ENCODE measurements at regions not wholly inside any gene's neighbourhood (a gene's known extent, or its start where the extent isn't known, plus 50 kb on each side); places are given as distances from the start of the nearest gene placed in this dataset.
"Not testable (repeated sequence)": the region's sequence is repeated elsewhere in the genome, so short reads cannot be mapped to it uniquely, and the experiment has no call there.

DNA sequence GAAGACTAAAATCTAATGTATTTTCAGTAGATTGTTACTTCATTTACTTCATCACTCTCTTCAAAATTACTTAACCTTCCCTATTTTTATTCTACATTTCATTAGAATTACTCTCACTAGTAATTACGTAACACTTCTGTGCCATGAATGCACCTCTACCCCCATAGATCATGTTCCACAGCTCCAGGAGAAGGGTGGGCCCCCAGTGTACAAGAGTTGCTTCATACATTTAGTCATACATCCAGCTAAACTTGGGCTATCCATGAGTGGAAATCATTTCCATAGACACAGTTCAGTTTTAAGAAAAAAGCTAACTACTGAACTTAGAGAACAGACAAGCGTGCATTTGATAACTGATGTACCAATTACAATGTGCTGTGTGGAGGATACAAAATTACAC, 104.2 kb downstream of the HSFY1 start:
- Histone ChIP-seq H3K9me3 (replicated peaks in 1 of 3) (no peaks in the 10 kb centered on the region), H3K4me1 (replicated peaks in 1 of 2) (no peaks in the 10 kb centered on the region), H3K27me3 (no peaks in the 10 kb centered on the region), H3K27ac (no peak overlapping the region), H3K36me3 (replicated peaks in 1 of 2) (no peaks in the 10 kb centered on the region), H3K4me3 (no peak overlapping the region)
- TF ChIP-seq, protein P1, sequence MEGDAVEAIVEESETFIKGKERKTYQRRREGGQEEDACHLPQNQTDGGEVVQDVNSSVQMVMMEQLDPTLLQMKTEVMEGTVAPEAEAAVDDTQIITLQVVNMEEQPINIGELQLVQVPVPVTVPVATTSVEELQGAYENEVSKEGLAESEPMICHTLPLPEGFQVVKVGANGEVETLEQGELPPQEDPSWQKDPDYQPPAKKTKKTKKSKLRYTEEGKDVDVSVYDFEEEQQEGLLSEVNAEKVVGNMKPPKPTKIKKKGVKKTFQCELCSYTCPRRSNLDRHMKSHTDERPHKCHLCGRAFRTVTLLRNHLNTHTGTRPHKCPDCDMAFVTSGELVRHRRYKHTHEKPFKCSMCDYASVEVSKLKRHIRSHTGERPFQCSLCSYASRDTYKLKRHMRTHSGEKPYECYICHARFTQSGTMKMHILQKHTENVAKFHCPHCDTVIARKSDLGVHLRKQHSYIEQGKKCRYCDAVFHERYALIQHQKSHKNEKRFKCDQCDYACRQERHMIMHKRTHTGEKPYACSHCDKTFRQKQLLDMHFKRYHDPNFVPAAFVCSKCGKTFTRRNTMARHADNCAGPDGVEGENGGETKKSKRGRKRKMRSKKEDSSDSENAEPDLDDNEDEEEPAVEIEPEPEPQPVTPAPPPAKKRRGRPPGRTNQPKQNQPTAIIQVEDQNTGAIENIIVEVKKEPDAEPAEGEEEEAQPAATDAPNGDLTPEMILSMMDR (IDR thresholded peaks at IDR 0.05): no peak
- no peak for TF ChIP-seq POLR2A (IDR thresholded peaks at IDR 0.05)
- 66 to 93% methylated on average over 2 of the region's 2 CpGs; no CpG with 5 or more reads in 2 of the 4 donors for WGBS, 4 donors
- DNase-seq: no peak
- intact Hi-C loops (cut with DNase I): no loop called here

DNA sequence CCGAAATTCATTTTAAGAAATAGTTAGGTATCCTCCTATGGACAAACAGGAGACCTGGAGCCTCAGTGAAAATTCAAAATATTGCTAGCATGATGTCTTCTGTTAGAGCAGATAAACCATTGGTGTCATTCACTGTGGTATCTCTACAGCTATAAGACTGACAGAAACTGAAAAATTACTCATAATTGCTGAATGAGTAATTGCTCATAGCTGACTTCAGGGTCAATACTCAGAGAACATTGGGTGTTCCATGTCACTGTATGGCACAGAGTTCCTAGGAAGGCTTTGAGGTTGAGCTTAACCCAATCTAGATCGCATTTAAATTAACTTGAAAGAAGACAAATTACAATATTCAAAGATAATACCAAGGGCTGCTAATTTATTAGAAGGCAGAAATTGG, 109.0 kb downstream of the HSFY2 start:
- Histone ChIP-seq H3K9me3 (replicated peaks in 1 of 3) (no peaks in the 10 kb centered on the region), H3K4me3 (no peak overlapping the region), H3K27me3 (no peaks in the 10 kb centered on the region), H3K4me1 (replicated peaks in 1 of 2) (no peaks in the 10 kb centered on the region), H3K27ac (no peak overlapping the region), H3K36me3 (replicated peaks in 1 of 2) (no peaks in the 10 kb centered on the region)
- WGBS, 4 donors: 51 to 52% methylated on average over 2 of the region's 2 CpGs; no CpG with 5 or more reads in 2 of the 4 donors
- intact Hi-C loops (cut with DNase I): no loop called here
- no peak for DNase-seq
- TF ChIP-seq, protein P1 (IDR thresholded peaks at IDR 0.05): no peak
- TF ChIP-seq POLR2A (IDR thresholded peaks at IDR 0.05): no peak

DNA sequence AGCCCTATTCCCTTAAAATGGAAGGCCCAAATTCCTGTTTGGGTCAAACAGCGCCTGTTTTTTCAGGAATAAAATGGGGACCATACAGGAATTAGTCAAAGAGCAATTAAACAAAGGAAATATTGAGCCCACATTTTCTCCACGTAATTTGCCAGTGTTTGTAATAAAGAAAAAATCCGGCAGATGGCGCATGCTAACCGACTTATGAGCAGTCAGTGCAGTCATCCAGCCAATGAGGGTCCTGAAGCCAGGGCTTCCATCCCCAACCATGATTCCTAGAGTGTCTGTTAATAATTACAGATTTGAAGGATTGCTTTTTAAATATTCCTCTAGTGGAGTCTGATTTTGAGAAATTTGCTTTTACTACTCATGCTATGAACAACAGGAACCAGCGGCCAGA, 103.7 kb downstream of the HSFY2 start:
- no peak for TF ChIP-seq POLR2A (IDR thresholded peaks at IDR 0.05)
- TF ChIP-seq, protein P1 (IDR thresholded peaks at IDR 0.05): peak in 2 of 6 experiments; percentile 15 to 36
- Histone ChIP-seq H3K36me3 (replicated peaks in 1 of 2) (no peaks in the 10 kb centered on the region), H3K27ac (no peak overlapping the region), H3K27me3 (no peaks in the 10 kb centered on the region), H3K4me3 (no peak overlapping the region), H3K9me3 (replicated peaks in 1 of 3) (no peaks in the 10 kb centered on the region), H3K4me1 (replicated peaks in 1 of 2) (no peaks in the 10 kb centered on the region)
- peak in 2 of 7 donors; percentile 6 to 42 for DNase-seq
- intact Hi-C loops (cut with DNase I): no loop called here
- 18 to 43% methylated on average over 6 of the region's 6 CpGs; no CpG with 5 or more reads in 2 of the 4 donors for WGBS, 4 donors

DNA sequence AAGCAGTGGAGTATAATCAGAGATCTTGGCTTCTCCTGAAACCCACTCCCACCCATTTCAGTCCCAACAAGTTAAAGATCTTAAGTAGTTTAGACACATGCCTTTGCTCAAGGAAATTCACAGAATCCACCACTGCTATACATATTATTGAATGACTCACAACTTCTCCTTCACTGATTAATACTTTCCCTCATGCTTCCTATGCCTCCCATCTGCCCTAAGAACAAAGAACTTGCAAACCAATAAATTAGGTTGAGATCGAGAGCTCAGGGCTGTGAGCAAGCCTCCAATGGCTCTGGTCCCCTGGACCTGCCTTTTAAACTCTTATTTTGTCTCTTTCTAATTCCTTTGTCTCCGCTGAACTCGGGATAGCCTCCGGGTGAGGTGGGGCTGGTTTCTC, 101.6 kb downstream of the HSFY2 start:
- 61 to 64% methylated on average over 4 of the region's 4 CpGs; no CpG with 5 or more reads in 2 of the 4 donors for WGBS, 4 donors
- intact Hi-C loops (cut with DNase I): no loop called here
- H3K9me3 ChIP-seq (replicated peaks in 1 of 3): no peaks in the 10 kb centered on the region
- H3K4me1 ChIP-seq (replicated peaks in 1 of 2): no peaks in the 10 kb centered on the region
- no peak overlapping the region for H3K4me3 ChIP-seq
- no peaks in the 10 kb centered on the region for H3K36me3 ChIP-seq (replicated peaks in 1 of 2)
- TF ChIP-seq POLR2A (IDR thresholded peaks at IDR 0.05): no peak
- TF ChIP-seq, protein P1 (IDR thresholded peaks at IDR 0.05): no peak
- H3K27ac ChIP-seq: no peak overlapping the region
- no peak for DNase-seq
- H3K27me3 ChIP-seq: no peaks in the 10 kb centered on the region

DNA sequence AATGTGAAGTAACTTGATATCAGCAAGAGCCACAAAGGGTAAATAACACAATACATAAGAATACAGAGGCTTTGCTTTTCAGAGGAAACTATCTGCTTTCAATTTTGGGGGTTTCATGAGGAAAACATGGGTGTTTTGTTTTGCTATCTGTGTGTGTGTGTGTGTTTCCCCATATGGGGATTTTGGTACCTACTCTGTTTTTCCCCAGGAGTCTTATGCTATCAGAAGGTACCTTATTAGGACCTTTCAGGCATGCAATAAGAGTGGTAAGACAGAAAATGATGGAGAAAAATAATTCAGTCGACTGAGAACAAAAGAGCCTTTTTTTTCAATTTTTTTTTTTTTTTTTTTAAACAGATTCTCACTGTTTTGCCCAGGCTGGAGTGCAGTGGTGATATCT, 87.5 kb downstream of the HSFY2 start:
- H3K4me3 ChIP-seq; H3K4me1 ChIP-seq (replicated peaks in 1 of 2); DNase-seq; H3K9me3 ChIP-seq (replicated peaks in 1 of 3); H3K36me3 ChIP-seq (replicated peaks in 1 of 2); H3K27ac ChIP-seq; intact Hi-C loops (cut with DNase I); H3K27me3 ChIP-seq: not testable (repeated sequence)
- no CpG with 5 or more reads among the region's 1 CpG for WGBS, 4 donors

DNA sequence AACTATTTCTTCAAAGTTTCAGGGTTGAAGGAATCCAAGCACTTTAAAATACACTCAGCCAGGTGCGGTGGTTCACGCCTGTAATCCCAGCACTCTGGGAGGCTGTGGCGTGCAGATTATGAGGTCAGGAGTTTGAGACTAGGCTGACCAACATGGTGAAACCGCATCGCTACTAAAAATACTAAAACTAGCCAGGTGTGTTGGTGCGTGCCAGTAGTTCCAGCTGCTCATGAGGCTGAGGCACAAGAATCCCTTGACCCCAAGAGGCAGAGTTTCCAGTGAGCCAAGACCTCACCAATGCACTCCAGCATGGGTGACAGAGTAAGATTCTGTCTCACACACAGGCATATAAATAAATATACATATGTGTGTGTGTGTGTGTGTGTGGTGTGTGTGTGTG, 85.2 kb downstream of the HSFY2 start:
- H3K9me3 ChIP-seq (replicated peaks in 1 of 3); H3K27ac ChIP-seq; H3K4me1 ChIP-seq (replicated peaks in 1 of 2); intact Hi-C loops (cut with DNase I); H3K4me3 ChIP-seq; H3K27me3 ChIP-seq; H3K36me3 ChIP-seq (replicated peaks in 1 of 2); DNase-seq: not testable (repeated sequence)
- WGBS, 4 donors: no CpG with 5 or more reads among the region's 6 CpGs

DNA sequence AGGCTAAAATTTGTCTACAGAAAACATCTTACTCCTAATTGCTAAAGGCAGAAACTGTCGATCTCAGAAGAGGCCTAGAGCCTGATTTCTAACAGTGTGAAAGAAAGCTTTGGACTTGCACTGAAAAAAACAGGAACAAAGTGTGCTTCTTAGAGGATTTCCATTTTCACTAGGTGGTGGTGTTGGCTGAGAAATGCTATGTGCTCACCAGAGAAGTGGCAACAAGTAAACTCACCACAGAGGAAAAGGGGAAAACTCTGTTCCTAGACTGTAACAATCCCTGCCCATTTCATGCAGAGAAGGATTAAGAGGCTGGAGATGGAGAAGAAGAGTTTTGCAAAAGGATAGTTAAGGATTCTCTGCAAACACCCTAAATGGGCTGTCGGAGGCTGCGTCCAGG, 84.1 kb downstream of the HSFY2 start:
- H3K4me1 ChIP-seq (replicated peaks in 1 of 2); H3K36me3 ChIP-seq (replicated peaks in 1 of 2); intact Hi-C loops (cut with DNase I); DNase-seq; H3K27ac ChIP-seq; H3K4me3 ChIP-seq; H3K27me3 ChIP-seq; H3K9me3 ChIP-seq (replicated peaks in 1 of 3): not testable (repeated sequence)
- WGBS, 4 donors: no CpG with 5 or more reads among the region's 3 CpGs

Data from adrenal gland (tissue), 9 donors.